GM19035 (cell line): ENCODE measurements at regions not wholly inside any gene's neighbourhood (a gene's known extent, or its start where the extent isn't known, plus 50 kb on each side); places are given as distances from the start of the nearest gene placed in this dataset.
"Not testable (repeated sequence)": the region's sequence is repeated elsewhere in the genome, so short reads cannot be mapped to it uniquely, and the experiment has no call there.

ENCODE experiments used
- ATAC-seq: cut with Tn5 transposase; IDR thresholded peaks from one replicate; pipeline ENCODE4 v1.9.1; 2021; ENCODE audit not compliant: unreplicated experiment

DNA sequence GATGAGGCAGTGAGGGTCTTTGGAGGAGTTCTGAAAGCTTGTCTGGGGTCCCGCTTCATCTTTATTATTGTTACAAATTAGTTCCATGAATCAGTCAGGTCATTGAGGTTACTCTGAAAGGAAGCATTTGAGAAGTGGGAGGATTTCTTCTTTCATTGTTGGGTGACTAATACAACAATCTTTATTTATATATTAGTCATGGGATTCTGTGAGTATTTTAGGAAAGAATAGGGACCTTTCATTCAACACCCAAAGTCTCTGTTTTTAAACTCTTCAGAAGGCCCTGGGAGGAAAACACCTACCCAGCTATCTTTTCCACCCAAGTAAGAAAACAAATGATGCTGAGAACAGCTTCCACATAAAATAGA, 98.3 kb downstream of the SOD2 start:
- no peak for ATAC-seq

GRCh38 chr6:159594106-159594749, 98.8 kb downstream of the SOD2 start:
- no peak for ATAC-seq

DNA sequence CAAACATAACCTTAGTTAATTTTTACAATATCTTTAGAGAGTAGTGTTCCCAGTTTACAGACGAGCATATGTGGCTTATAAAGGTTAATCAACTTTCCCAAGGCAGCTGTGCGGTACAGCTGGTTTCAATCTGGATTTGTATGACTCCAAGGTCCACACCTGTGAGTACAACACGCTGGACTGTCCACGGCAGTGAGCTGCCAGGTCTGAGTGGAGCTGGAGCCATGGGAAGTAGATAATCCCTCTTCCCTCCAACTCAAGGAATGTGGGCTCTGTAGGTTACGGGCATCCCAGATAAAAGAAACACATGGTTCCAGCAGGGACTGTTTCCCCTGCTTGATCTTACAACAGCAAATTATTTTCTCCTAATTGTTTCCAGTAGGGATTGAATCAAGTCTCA, 102.2 kb downstream of the SOD2 start:
- ATAC-seq = no peak

DNA sequence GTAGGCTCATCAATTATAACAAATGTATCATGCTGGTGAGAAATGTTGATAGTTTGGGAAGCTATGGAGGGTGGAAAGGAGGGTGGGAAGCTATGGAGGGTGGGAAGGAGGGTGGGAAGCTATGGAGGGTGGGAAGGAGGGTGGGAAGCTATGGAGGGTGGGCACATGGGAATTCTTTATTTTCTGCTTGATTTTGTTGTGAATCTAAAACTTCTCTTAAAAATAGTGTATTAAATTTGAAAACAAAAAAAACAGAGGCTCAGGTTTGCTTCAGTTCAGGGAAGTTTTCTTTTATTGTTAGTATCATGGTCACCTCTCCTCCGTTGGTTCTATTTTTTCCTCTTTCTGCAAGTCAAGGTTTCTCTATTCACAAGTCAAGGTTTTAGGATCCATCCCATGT, 106.4 kb downstream of the SOD2 start:
- no peak for ATAC-seq

- no peak for ATAC-seq
Observed at GRCh38 chr6:159582736-159583135, 110.3 kb downstream of the SOD2 start.

GRCh38 chr6:159578629-159579028, 114.4 kb downstream of the SOD2 start:
- ATAC-seq = no peak

GRCh38 chr6:159577564-159577963, 115.5 kb downstream of the SOD2 start:
- ATAC-seq = no peak

- ATAC-seq = no peak
Observed at GRCh38 chr6:159572439-159573110, 120.5 kb downstream of the SOD2 start.

GRCh38 chr6:159565181-159565710, 127.8 kb downstream of the SOD2 start:
- no peak for ATAC-seq

DNA sequence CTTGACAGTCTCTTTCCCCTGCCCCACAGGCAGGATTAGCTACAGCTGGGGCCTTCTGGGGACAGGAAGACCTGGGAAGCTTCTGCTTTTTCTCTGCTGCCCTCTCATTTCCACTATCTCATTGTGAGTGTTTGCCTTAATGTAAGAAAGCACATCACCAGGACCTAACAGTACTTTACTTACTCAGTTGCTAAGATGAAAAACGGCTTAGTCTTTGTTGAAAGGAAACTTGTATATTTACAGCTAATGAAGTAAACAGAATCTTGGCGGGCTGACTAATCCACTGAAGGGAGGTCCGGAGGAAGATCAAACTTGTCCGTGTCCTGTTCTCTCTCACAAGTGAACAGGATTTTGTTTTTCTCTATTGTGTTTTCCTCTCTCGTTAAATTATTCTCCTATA, 128.6 kb downstream of the SOD2 start:
- no peak for ATAC-seq

DNA sequence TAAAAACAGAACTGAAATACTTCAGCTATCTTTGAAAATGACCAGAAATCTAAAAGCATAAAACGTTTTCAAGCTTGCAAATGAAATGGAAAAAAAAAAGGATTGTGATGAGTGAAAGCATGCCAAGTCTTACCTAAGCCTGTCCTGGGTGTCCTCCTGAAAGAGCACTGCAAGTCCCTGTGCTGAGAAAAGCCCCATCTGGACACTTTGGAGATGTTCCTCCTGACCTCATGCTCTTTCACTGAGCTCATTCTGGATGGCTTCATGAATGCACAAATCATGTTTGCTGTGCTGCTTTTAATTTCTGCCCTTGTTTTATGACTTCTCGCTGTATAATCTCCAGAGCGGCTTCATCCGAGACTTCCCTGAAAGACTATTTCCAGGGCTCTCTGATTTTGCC, 136.0 kb downstream of the SOD2 start:
- ATAC-seq = no peak

DNA sequence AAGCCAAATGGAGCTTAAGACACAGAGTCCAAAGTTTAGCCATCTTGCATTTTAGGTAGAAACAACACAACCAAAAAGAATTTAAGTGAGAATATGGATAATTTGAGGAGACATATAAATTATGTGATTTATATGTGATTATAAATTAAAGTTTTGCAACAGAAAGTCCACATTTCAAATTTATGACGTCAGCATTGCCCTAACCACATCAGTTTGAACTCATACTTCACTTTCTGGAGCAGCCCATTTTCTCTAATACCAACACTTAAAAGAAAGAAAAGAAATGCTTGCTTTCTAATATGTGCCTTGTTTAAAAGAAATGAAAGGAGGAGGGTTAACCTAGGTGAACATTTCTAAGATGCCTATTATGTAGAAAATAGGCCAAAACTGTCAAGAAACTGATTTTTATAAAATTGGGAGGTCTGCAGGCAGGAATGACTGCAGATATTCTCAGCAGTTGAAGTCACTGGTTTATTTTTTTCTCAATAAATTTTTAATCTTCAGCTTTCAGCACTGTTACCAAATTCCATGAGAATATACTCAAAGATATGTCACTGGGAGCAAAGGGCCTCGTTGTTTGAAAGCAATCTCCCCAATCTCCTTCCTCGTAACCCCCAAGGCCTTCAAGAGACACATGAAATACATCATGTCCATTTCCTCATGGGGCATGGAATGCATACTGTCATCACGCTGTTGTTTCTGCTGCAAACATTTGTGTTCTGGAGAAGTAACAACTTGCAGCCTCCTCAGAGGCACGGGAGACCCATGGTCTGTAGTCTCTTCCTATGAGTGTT, 137.8 kb downstream of the SOD2 start:
- ATAC-seq = no peak

- ATAC-seq = no peak
Observed at GRCh38 chr6:159541296-159541695, 151.7 kb downstream of the SOD2 start.

DNA sequence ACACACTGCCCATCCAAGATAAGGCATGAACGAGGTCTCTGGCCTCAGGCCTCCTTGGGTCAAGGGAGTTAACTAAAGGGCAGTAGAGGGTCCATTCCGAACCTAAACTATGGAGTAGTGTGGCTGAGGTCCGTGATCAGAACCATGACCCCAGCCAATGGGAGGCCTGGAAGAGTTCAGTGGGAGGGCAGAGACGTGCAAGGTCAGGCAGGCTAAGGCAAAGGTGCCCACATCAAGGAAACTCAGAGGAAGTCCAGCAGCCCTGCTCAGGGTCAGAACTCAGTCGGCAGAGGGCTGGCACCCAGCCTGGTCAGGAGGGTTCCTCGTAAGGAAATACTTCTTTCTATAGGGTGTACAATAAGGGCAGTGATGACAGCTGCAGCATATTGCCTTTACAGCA, 152.2 kb downstream of the SOD2 start:
- ATAC-seq = no peak

- no peak for ATAC-seq
Observed at GRCh38 chr6:159540152-159540551, 152.9 kb downstream of the SOD2 start.

- ATAC-seq = not testable (repeated sequence)
Observed at GRCh38 chr6:159538031-159538430, 155.0 kb downstream of the SOD2 start.

- ATAC-seq = no peak
Observed at GRCh38 chr6:159535656-159536350, 157.2 kb downstream of the SOD2 start.

GRCh38 chr6:159533568-159533967, 159.5 kb downstream of the SOD2 start:
- ATAC-seq = no peak

DNA sequence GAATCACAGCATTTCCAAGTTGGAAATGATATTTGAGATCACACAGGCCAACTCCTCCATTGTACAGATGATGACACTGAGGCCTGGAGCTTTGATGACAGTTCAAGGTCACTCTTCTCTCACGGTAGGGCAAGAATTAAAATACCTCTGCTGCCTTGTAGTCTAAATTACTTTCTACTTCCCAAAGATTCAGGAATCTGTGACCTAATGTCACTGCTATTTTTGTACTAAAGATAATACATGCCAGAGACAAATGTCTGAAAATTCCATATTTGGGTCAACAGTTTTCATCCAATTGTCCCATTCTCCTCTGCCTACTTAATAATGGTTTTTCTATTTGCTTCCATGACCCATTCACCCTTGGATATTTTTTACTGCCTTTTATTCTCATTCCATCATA, 160.0 kb downstream of the SOD2 start:
- ATAC-seq = no peak

- ATAC-seq = no peak
Observed at GRCh38 chr6:159532155-159532554, 160.9 kb downstream of the SOD2 start.

DNA sequence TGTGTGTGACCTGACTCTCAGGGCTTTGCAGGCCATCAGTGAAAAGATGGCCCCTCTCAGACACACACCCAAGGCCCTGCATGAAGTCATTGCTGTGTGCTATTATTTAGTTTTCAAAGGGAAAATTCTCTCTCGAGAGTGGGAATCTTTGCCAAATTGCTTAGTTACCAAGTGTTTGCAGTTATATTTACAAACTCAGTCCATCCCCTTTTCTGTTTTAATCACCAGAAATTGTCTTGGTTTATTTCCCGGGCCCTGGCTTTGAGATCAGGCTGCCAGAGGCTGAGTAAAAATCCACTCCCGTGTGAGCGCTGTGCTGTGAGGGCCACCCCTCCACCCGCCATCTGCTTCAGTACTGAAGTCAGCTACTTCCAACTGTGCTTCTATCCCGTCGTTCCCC, 163.1 kb downstream of the SOD2 start:
- no peak for ATAC-seq
